ENCODE measurements at regions not wholly inside any gene's neighbourhood (a gene's known extent, or its start where the extent isn't known, plus 50 kb on each side); places are given as distances from the start of the nearest gene placed in this dataset.

- Histone ChIP-seq H3F3A (ENCODE audit: insufficient read depth) (no peaks in the 10 kb centered on the region), H3K79me2 (ENCODE audit: insufficient read depth, low read length) (no peaks in the 10 kb centered on the region), H3K9me3 (ENCODE audit: insufficient read depth, low read length) (no peaks in the 10 kb centered on the region), H3K27me3 (ENCODE audit: low read length) (no peaks in the 10 kb centered on the region), H3K4me2 (ENCODE audit: low read depth, low read length, poor library complexity, severe bottlenecking) (no peak overlapping the region), H3K9ac (ENCODE audit: low read length) (no peak overlapping the region), H4K20me1 (ENCODE audit: low read depth, low read length) (no peaks in the 10 kb centered on the region), H3K9me2 (replicated peaks; ENCODE audit: insufficient read depth, low read length) (no peaks in the 10 kb centered on the region), H3K36me3 (ENCODE audit: low read length) (no peaks in the 10 kb centered on the region), H3K4me3 (ENCODE audit: insufficient read depth, low read length, poor library complexity, severe bottlenecking) (no peak overlapping the region), H3K27ac (ENCODE audit: low read depth, low read length) (no peak overlapping the region), H2AFZ (ENCODE audit: low read depth, low read length, severe bottlenecking) (no peak overlapping the region)
- TF ChIP-seq EZH2phosphoT487 (conservative IDR thresholded peaks at IDR 0.05; ENCODE audit: low read length): no peak
- TF ChIP-seq, protein P1, sequence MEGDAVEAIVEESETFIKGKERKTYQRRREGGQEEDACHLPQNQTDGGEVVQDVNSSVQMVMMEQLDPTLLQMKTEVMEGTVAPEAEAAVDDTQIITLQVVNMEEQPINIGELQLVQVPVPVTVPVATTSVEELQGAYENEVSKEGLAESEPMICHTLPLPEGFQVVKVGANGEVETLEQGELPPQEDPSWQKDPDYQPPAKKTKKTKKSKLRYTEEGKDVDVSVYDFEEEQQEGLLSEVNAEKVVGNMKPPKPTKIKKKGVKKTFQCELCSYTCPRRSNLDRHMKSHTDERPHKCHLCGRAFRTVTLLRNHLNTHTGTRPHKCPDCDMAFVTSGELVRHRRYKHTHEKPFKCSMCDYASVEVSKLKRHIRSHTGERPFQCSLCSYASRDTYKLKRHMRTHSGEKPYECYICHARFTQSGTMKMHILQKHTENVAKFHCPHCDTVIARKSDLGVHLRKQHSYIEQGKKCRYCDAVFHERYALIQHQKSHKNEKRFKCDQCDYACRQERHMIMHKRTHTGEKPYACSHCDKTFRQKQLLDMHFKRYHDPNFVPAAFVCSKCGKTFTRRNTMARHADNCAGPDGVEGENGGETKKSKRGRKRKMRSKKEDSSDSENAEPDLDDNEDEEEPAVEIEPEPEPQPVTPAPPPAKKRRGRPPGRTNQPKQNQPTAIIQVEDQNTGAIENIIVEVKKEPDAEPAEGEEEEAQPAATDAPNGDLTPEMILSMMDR (IDR thresholded peaks at IDR 0.05; ENCODE audit: insufficient read depth, low read length, poor library complexity, severe bottlenecking): no peak
Observed at GRCh38 chr1:60299581-60299980, 226.0 kb upstream of the C1orf87 start.

DNA sequence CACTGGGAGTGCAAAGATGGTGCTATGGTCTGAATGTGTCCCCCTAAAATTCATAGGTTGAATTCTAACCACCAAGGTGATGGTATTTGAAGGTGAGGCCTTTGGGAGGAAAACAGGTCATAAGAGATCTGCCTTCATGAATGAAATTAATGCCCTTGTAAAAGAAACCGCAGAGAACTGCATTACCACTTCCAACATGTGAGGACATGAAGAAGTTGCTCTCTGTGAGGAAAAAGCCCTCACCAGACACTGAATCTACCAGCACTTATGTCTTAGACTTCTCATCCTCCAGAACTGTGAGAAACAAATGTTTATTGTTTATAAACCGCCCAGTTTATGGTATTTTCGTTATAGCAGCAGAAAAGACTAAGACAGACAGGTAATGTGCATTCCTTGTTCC is 224.7 kb upstream of the C1orf87 start:
- H3K4me3 ChIP-seq (ENCODE audit: insufficient read depth, low read length, poor library complexity, severe bottlenecking): no peak overlapping the region
- H3K9me3 ChIP-seq (ENCODE audit: insufficient read depth, low read length): no peaks in the 10 kb centered on the region
- H3F3A ChIP-seq (ENCODE audit: insufficient read depth): no peaks in the 10 kb centered on the region
- TF ChIP-seq EZH2phosphoT487 (conservative IDR thresholded peaks at IDR 0.05; ENCODE audit: low read length): no peak
- TF ChIP-seq, protein P1 (IDR thresholded peaks at IDR 0.05; ENCODE audit: insufficient read depth, low read length, poor library complexity, severe bottlenecking): no peak
- no peak overlapping the region for H2AFZ ChIP-seq (ENCODE audit: low read depth, low read length, severe bottlenecking)
- no peak overlapping the region for H3K4me2 ChIP-seq (ENCODE audit: low read depth, low read length, poor library complexity, severe bottlenecking)
- no peak overlapping the region for H3K27ac ChIP-seq (ENCODE audit: low read depth, low read length)
- H3K9me2 ChIP-seq (replicated peaks; ENCODE audit: insufficient read depth, low read length): no peaks in the 10 kb centered on the region
- H3K27me3 ChIP-seq (ENCODE audit: low read length): no peaks in the 10 kb centered on the region
- no peaks in the 10 kb centered on the region for H3K36me3 ChIP-seq (ENCODE audit: low read length)
- no peaks in the 10 kb centered on the region for H3K79me2 ChIP-seq (ENCODE audit: insufficient read depth, low read length)
- no peaks in the 10 kb centered on the region for H4K20me1 ChIP-seq (ENCODE audit: low read depth, low read length)
- no peak overlapping the region for H3K9ac ChIP-seq (ENCODE audit: low read length)

DNA sequence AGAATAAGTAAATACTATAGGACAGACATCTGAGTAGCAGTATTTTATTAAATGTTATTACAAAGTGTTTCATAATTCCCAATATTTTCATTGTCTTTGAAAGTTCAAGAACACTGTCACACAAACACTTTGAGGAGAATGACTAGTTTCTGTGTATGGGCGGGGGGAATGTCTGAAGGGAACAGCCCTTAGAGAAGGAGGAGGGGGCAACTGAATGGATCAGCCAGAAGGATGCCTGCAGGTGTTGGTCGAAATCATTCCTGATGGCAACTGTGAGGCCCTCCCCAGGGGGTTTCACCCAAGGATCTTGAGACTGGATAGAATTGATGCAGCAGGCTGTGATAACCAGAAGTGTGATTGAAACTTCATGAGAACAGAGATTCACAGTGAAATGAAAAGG is 223.2 kb upstream of the C1orf87 start:
- no peak overlapping the region for H3K4me2 ChIP-seq (ENCODE audit: low read depth, low read length, poor library complexity, severe bottlenecking)
- H2AFZ ChIP-seq (ENCODE audit: low read depth, low read length, severe bottlenecking): no peak overlapping the region
- no peak overlapping the region for H3K27ac ChIP-seq (ENCODE audit: low read depth, low read length)
- H3K9me3 ChIP-seq (ENCODE audit: insufficient read depth, low read length): no peaks in the 10 kb centered on the region
- H3K9me2 ChIP-seq (replicated peaks; ENCODE audit: insufficient read depth, low read length): no peaks in the 10 kb centered on the region
- no peak overlapping the region for H3K4me3 ChIP-seq (ENCODE audit: insufficient read depth, low read length, poor library complexity, severe bottlenecking)
- TF ChIP-seq EZH2phosphoT487 (conservative IDR thresholded peaks at IDR 0.05; ENCODE audit: low read length): no peak
- TF ChIP-seq, protein P1 (IDR thresholded peaks at IDR 0.05; ENCODE audit: insufficient read depth, low read length, poor library complexity, severe bottlenecking): no peak
- no peak overlapping the region for H3K9ac ChIP-seq (ENCODE audit: low read length)
- H3K36me3 ChIP-seq (ENCODE audit: low read length): no peaks in the 10 kb centered on the region
- H3K27me3 ChIP-seq (ENCODE audit: low read length): no peaks in the 10 kb centered on the region
- H4K20me1 ChIP-seq (ENCODE audit: low read depth, low read length): no peaks in the 10 kb centered on the region
- H3K79me2 ChIP-seq (ENCODE audit: insufficient read depth, low read length): no peaks in the 10 kb centered on the region
- no peaks in the 10 kb centered on the region for H3F3A ChIP-seq (ENCODE audit: insufficient read depth)

Measured in SU-DHL-6 (cell line).